NCI-H526 (cell line): ENCODE measurements at regions not wholly inside any gene's neighbourhood (a gene's known extent, or its start where the extent isn't known, plus 50 kb on each side); places are given as distances from the start of the nearest gene placed in this dataset.

Experiments
- DNase-seq, 2 experiments: peaks; one replicate each; lab custom pipeline; 2025; lab: John Stamatoyannopoulos, UW

DNA sequence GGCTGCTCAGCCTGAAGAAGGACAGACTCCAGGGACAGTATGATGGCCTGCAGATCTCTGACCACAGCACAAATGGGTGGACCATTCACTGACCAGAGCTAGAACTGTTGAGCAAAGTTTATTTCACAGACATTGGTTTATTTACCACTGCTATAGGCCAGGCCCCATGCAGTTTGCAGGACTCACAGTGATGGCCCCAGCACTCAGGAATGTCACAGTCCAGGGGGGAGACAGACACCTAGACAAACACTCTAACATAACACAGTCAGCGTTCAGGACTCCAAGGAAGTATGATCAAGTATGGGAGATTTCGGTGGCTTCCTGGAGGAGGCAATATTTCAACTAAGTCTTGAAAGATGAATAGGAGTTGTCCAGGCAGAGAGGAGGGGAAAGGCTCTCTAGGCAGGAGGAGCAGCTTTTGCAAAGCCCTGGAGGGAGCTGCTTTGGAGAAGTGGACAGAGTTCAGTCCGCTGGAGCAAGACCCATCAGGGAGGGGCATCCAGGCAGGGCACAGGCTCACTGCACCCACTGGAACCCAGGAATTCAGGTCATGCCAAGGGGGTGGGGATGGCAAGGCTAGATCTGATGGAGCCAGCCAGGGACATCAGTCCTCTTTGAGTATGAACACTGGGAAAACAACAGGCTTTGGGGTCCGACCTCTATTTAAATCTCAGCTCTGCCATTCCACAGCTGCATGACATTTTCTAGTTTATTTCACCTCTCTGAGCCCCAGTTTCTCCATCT lies 454.3 kb downstream of the MATN1 start:
- no peak for DNase-seq

DNA sequence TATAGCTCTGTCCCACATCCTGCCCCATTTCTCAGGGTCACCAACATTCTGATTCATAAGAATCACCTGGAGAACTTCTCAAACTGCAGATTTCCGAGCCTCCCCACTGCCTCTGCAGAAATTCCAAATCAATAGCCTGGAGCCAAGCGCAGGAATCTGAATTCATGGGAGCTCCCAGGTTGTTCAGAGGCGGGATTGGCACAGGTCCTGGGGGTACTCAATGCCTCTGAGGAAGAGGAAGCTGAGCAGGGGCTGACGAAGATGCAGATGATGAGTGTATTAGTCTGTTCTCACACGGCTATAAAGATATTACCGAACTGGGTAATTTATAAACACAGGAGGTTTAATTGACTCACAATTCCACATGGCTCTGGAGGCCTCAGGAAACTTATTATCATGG lies 455.5 kb downstream of the MATN1 start:
- DNase-seq, result no peak

- no peak for DNase-seq
Observed at GRCh38 chr1:30267046-30267445, 456.3 kb downstream of the MATN1 start.

DNA sequence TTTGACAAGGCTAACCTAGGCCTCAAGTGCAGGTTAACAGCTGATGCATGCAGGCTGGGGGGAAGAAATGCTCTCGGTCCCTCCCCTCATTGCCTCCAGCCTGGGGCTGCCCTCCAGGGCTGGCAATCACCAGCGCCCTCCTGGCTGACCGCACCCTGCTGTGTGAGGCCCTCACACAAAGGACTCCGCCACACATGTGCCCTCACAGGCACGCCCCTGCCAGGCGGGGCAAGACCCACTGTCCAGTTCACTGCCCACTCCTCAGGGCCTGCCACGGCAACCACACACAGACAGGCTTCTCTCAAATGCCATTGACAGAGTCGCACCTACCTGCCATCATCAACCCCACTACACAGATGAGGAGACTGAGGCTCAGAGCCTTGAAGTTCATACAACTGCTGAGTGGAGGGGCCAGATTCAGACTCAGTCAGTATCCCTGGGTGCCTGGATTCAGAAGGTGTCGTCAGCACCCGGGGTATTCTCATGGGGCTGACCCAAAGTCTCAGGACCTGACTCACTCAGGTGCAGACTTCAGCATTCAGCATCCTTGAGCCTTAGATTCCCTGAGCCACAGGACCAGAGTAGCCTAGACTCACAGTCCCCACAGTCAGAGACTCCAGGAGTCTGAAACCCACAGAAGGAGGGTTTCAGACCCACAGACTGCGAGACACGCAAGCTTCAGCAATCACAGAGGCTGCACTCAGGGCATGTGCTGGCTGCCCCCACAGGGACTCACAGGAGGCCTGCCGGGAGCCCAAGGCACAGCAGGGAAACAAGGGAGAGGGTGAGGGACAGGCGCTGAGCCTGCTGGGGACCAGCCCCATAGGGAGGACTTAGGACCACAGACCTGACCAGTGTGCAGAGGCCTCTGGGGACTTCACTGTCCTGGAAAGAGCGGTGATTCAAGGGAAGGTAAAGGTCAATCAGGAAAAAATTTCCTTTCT lies 458.0 kb downstream of the MATN1 start:
- DNase-seq, result no peak

- DNase-seq, result no peak
Observed at GRCh38 chr1:30264672-30265025, 458.7 kb downstream of the MATN1 start.

GRCh38 chr1:30263888-30264671 lies 459.3 kb downstream of the MATN1 start:
- DNase-seq, result no peak

- DNase-seq, result no peak
Observed at GRCh38 chr1:30263405-30263804, 460.0 kb downstream of the MATN1 start.

DNA sequence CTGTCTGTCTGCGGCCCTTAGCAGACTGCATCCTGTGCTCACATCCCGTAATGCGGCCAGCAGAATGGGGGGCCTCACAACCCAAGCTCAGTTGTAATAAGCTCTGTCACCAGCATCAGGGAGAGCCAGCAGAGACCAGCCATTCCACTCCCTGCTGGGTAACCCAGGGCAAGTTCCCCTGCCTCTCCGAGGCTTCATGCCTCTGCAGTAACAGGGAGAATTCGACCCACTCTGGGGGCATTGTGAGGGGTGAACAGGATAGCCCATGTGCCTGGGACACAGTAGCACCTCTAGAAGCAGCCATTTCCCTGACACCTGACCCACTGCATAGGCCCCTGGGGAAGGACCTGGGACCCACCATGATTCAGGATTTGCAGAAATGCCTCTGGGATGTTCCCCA lies 461.2 kb downstream of the MATN1 start:
- no peak for DNase-seq

- no peak for DNase-seq
Observed at GRCh38 chr1:30260318-30260717, 463.1 kb downstream of the MATN1 start.

GRCh38 chr1:30259631-30260030 lies 463.8 kb downstream of the MATN1 start:
- DNase-seq, result no peak

- DNase-seq, result no peak
Observed at GRCh38 chr1:30258876-30259275, 464.5 kb downstream of the MATN1 start.

GRCh38 chr1:30258471-30258870 lies 464.9 kb downstream of the MATN1 start:
- no peak for DNase-seq

- DNase-seq, result no peak
Observed at GRCh38 chr1:30257742-30258380, 465.5 kb downstream of the MATN1 start.

- DNase-seq, result no peak
Observed at GRCh38 chr1:30257322-30257721, 466.1 kb downstream of the MATN1 start.

DNA sequence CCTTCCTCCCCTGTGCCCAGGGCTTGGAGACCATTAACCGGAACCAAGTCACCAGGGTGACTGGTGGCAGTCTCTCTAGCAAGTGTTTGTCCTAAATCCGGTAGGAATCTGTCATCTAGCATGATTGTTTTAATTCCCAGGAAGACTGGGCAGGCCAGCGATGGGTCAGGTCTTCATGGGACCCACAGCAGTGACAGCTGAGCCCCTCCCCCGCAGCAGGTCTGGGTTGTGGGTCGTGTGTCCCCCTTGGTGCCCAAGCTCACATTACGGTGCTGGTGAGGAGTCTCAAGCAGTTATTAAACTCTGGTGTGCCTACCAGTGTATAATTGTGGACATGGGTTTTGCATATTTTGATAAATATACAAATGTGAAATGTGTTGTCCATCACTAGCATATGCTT lies 466.5 kb downstream of the MATN1 start:
- peak in 1 of 2 experiments; percentile 14 for DNase-seq

DNA sequence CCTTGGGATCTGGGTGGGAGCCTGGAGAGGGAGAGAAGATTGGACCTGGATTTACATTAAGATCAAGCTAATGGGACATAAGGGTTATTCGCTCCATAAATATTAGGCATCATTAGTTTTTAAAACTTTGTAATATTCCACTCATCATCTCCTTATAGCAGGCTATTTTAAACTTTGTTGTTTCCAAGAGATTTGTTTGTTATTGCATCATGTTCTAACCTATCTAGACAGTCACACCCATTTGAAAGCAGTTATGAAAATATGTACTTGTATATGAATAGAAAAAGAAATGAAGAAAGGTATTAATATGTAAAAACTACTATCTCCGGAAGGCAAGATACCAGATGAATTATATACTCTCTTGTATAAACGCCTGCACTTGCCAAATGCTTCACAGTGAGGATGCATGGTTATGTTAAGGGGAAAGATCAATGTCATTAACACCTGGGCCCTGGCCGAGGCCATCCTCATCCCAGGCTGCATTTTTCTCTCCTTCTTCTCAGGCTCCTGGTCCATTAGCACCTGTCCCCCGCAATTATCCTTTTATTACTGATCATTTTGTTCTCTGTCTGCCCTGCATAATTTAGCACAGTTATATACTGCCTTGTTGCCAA lies 468.2 kb downstream of the MATN1 start:
- DNase-seq, result no peak

DNA sequence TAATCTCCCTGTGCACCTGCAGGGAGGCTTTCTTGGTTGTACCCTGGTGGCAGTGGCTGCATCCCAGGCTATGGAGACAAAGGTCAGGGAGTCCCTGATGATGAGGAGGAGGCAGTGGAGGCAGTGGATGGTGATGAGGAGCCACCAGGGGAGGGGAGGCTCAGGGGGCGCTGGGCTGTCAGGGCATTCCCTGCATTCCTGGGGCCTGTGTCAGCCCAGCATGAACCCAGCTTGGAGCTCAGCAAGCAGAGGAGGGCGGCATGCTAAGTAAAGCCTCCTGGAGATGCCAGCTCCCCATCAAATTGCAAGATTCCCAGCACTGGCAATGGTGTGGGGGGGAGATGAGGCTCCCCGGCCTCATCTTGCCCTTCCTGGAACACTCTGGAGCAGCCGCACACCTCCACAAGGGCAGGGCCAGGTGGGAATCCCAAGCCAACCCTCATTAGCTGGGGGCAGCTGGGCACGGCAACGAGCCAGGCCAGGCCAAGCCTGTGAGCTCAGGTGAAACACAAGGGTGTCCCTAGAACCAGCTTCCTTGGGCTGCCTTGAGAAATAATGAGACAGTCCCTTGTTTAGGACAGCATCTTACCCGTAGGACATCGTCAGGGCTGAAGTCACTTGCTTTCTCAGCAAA lies 469.5 kb downstream of the MATN1 start:
- no peak for DNase-seq

DNA sequence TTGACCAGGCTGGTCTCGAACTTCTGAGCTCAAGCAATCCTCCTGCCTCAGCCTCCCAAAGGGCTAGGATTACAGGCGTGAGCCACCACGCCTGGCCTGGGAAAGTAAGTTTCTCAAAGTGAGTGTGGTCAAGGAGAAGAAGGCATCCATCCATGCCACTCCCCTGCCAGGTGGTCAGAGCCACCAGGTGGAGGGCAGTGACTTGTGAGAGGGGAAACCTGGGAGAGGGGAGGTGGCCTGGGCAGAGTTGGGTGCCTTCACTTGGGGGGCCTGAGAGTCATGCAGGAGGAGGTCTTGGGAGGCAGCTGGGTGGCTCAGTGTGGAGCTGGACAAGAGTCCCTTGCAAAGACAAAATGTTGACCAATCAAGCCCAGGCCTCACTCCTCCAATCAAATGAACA lies 470.0 kb downstream of the MATN1 start:
- no peak for DNase-seq

- no peak for DNase-seq
Observed at GRCh38 chr1:30250984-30251850, 472.2 kb downstream of the MATN1 start.

DNA sequence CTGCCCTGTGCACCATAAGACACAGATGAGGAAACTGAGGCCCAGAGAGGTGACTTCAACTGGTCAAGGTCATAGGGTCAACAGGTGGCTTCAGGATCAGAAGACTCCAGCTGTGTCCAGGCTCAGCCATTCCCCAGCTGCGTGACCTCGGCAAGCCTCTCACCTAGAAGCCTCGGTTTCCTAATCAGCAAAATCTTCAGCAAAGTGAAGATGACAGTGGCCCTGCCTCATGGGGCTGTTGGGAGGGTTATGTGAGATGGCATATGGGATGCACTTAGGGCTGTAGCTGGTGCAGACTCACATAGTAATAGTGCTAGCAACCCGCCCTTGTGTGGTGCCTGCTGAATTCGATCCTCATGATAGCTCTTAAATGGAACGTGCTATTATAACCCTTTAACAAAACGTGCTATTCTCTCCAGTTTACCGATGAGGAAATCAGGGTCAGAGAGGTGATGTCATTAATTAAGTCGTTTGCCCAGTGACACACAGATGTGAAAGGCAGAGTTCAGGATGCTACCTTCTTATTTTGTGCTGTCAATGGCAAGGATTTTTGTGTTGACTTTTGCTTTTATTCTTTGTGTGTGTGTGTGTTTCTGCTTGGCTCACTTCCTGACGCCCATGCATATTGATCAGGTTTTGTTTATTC lies 472.9 kb downstream of the MATN1 start:
- no peak for DNase-seq
